Stimulated activated CD4-positive, alpha-beta T cell treated with anti-CD3 and anti-CD28 coated beads, Interleukin-15, amount 100 ng/mL, for 48 hours (primary cell): ENCODE measurements at regions not wholly inside any gene's neighbourhood (a gene's known extent, or its start where the extent isn't known, plus 50 kb on each side); places are given as distances from the start of the nearest gene placed in this dataset.
"Not testable (repeated sequence)": the region's sequence is repeated elsewhere in the genome, so short reads cannot be mapped to it uniquely, and the experiment has no call there.

Source experiments
- DNase-seq, 2 donors: peaks; one replicate each; pipeline ENCODE4 v3.0.0-alpha.2; 2020; ENCODE audit warnings: low read depth in 2 of 2

DNA sequence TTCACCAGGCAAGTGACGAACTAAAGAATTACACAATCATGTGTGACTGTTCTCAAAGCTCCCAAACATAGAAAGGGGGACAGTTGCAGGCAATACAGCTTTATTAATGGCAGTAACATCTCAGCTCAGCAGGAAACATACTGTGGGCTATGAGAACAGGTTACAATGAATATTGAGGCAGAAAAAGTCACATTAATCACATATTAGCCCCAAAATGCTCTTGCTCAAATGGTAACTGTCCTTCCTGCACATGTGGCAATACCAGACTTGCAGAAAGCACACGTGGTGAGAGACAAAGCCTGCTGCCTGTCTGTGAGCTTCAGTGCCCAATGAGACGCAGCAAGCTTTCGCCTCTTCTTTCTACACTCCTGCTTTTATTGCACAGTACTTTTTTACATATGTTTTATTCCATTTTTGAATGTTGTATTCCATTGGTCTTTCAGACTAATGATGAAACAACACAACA is 104.9 kb upstream of the ACBD5 start:
- DNase-seq: no peak

DNA sequence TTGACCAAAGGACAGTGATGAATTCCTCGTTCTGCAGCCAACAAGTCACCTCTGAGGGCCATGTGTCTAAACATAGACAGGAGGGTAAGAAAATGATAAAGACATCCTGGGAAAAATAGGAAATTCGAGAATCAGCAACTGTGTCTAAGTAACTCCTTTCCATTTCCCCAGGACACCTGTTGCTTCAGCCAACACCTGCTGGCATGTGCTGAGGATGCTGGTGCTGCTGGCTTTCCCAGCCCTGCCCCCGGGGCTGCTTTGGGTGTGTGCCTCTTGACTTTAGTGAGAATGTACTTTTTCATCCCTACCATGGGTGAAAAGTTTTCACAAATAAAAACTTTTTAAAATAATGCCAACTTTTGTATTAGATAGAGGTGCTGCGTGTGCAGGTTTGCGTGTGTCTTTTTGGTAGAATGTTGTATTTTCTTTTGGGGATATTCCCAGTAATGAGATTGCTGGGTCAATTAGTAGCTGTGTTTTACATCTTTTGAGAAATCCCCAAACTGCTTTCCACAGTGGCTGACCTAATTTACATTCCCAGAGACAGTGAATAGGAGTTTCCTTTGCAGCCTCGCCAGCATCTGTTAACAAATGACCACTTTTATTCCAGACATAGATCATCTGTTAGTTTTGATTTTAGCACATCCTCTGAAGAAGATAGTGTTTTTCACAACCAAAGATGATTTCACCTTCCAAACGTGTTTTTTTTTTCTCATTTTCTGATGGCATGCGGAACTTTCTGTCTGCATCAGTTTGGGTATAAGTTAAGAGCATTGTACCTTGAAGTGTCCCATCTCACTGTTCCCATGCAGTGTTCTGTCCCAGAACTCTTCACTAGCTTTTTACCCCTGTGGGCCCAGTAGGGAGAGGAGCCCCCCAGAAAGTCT is 104.2 kb upstream of the ACBD5 start:
- no peak for DNase-seq

DNA sequence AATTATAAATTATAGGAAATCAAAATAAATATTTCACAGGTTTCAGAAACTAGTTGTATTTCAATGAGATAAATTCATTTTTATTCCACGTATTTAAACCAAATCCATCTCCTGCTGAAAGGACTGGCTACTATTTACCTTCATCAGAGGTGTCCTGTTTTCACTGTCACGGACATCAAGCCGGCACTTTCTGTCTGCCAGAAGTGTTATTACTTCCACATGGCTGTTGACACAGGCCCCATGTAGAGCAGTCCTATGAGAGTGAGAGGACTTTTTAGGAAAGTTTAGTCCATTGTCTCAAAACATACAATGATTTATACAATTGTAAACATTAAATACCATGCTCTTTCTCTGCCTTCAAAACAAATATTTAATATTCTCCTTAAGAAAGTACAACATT is 100.4 kb upstream of the ACBD5 start:
- DNase-seq: no peak

GRCh38 chr10:27335246-27335645 is 94.6 kb upstream of the ACBD5 start:
- not testable (repeated sequence) for DNase-seq

DNA sequence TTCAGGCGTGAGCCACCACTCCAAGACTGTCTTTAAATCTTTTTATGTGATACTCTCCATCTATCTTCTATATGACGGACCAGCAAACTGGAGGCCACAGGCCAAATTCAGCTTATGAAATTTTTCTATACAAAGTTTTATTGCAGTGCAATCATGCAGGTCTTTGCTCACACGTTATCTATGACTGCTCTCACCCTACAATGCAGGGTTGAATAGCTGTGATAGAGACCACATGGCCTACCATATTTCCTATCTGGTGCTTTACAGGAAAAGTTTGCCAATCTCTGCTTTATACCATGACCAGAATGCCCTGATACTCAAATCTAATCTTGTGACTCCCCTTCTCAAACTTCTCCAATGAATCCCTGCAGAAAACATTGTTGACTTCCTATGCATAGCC is 89.5 kb upstream of the ACBD5 start:
- DNase-seq: no peak

DNA sequence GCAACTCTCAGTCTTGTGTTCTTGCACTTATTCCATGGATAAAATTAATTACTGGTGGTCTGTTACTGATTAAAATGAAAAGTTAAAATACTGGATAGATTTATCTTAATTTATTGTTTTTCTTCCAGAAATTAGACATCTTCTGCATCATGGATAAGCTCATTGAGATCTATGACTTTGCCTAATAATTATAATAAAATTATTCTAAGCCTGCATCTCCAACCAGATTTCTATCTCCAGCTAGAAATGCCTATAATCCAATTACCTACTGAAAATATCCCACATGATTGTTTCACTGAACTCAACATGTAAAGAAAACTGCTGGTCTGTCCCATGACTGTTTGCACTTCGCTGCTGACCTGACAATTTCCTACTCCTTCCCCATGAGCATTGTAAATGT is 88.3 kb upstream of the ACBD5 start:
- no peak for DNase-seq

DNA sequence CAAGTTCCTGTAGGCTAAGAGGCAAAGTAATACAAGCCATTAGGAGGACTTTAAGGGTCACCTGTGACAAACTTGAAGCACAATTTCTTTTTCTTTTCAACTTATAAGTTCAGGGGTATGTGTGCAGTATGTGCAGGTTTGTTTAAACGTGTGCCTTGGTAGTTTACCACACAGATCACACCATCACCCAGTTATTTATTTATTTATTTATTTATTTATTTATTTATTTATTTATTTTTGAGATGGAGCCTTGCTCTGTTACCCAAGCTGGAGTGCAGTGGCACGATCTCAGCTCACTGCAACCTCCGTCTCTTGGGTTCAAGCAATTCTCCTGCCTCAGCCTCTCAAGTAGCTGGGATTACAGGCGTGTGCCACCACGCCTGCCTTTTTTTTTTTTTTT is 86.2 kb upstream of the ACBD5 start:
- DNase-seq: not testable (repeated sequence)

DNA sequence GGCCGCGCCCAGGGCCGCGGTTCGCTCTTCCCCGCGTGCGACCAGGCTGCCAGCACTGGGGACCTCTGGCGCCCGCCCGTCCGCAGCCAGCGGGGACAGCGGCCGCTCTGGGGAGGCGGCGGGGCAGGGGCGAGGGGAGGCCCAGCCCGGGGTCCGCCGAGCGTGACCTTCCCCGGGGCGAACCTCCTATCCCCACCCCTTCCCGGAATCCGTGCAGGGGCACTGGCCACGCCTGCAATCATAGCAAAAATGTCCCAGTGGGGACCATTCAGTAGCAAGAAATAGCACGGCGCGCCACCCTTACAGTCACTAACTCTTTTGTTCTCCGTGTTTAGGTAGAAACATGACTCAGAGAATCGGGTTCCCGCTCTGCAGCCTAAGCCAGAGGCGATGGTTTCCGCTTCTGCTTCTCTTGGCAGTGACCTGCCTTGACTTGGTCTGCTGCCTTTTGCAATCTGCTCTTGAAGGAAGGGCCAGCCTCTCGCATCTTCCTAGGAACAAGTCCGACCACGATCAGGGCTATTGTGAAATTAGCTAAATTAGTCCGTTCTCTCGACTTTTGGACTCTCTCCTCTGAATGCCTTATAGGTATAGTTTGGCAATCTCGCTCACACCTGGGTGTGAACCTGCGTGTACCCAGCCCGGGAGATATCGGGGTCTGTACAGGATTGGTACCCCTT is 79.3 kb upstream of the ACBD5 start:
- peak; percentile 18 to 19 for DNase-seq

- DNase-seq: not testable (repeated sequence)
Observed at GRCh38 chr10:27319139-27319538, 78.5 kb upstream of the ACBD5 start.

- not testable (repeated sequence) for DNase-seq
Observed at GRCh38 chr10:27315082-27315481, 74.5 kb upstream of the ACBD5 start.

- DNase-seq: not testable (repeated sequence)
Observed at GRCh38 chr10:27313586-27313985, 73.0 kb upstream of the ACBD5 start.

- no peak for DNase-seq
Observed at GRCh38 chr10:27312854-27313253, 72.3 kb upstream of the ACBD5 start.

- DNase-seq: not testable (repeated sequence)
Observed at GRCh38 chr10:27311809-27312208, 71.2 kb upstream of the ACBD5 start.

DNA sequence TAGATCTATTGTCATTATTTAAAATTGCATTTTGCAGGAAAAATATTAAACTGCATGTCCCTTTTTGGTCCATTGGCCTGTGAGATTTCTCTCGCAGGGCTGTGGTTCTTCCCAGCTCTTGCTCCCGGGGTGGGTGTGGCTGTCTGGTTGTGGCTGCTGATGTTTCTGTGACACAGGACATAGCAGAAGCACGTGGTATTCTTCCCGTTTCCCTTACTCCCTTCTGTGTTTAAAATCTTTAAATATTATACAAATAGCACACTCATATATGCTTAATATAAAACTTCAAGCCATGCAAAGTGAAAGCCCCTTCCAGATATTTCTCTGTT is 57.9 kb upstream of the ACBD5 start:
- DNase-seq: not testable (repeated sequence)

GRCh38 chr10:27297844-27298521 is 57.4 kb upstream of the ACBD5 start:
- no peak for DNase-seq

DNA sequence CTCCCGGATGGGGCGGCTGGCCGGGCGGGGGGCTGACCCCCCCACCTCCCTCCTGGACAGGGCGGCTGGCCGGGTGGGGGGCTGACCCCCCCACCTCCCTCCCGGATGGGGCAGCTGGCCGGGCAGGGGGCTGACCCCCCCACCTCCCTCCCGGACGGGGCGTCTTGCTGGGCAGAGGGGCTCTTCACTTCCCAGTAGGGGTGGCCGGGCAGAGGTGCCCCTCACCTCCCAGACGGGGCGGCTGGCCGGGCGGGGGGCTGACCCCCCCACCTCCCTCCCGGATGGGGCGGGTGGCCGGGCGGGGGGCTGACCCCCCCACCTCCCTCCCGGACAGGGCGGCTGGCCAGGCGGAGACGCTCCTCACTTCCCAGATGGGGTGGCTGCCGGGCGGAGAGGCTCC is 55.7 kb upstream of the ACBD5 start:
- DNase-seq: not testable (repeated sequence)

GRCh38 chr10:27291253-27291895 is 50.8 kb upstream of the ACBD5 start:
- DNase-seq: not testable (repeated sequence)
